H9 (cell line): ENCODE measurements at regions not wholly inside any gene's neighbourhood (a gene's known extent, or its start where the extent isn't known, plus 50 kb on each side); places are given as distances from the start of the nearest gene placed in this dataset.

ENCODE experiments used
- DNase-seq: peaks from one replicate; pipeline ENCODE4 v3.0.0-alpha.2; 2017
- H2AFZ ChIP-seq: one replicate; pipeline ENCODE4 v1.6.1; 2013; ENCODE audit warnings: mild to moderate bottlenecking, low read length, control low read depth, moderate library complexity
- H2AK5ac ChIP-seq: 2 replicates; pipeline ENCODE4 v1.6.1; 2013; ENCODE audit warnings: low read length, control low read depth, mixed read lengths; ENCODE audit not compliant: insufficient read length
- H2BK120ac ChIP-seq: one replicate; pipeline ENCODE4 v1.6.1; 2013; ENCODE audit warnings: low read depth, mild to moderate bottlenecking, low read length, control low read depth, inconsistent platforms; ENCODE audit not compliant: poor library complexity, severe bottlenecking
- H2BK12ac ChIP-seq: 2 replicates; pipeline ENCODE4 v1.6.1; 2013; ENCODE audit warnings: low read length, control low read depth, mixed read lengths, low read depth; ENCODE audit not compliant: insufficient read length
- H2BK15ac ChIP-seq: 2 replicates; pipeline ENCODE4 v1.6.1; 2013; ENCODE audit warnings: low read depth, low read length, control low read depth
- H2BK20ac ChIP-seq: one replicate; pipeline ENCODE4 v1.6.1; 2013; ENCODE audit warnings: low read depth, mild to moderate bottlenecking, low read length, control low read depth, inconsistent platforms; ENCODE audit not compliant: poor library complexity, severe bottlenecking
- H2BK5ac ChIP-seq: 2 replicates; pipeline ENCODE4 v1.6.1; 2013; ENCODE audit warnings: low read length, control low read depth, mixed read lengths; ENCODE audit not compliant: insufficient read length
- H3K14ac ChIP-seq: 2 replicates; pipeline ENCODE4 v1.6.1; 2013; ENCODE audit warnings: low read length, control low read depth; ENCODE audit not compliant: insufficient read depth
- H3K18ac ChIP-seq: 2 replicates; pipeline ENCODE4 v1.6.1; 2013; ENCODE audit warnings: low read depth, mild to moderate bottlenecking, mixed read lengths, low read length, control low read depth; ENCODE audit not compliant: insufficient read length
- H3K23ac ChIP-seq: 2 replicates; pipeline ENCODE4 v1.6.1; 2013; ENCODE audit warnings: low read length, control low read depth, mixed read lengths, low read depth; ENCODE audit not compliant: insufficient read length
- H3K23me2 ChIP-seq: 2 replicates; pipeline ENCODE4 v1.6.1; 2013; ENCODE audit warnings: low read depth, mild to moderate bottlenecking, mixed read lengths, low read length, control low read depth; ENCODE audit not compliant: insufficient read length, poor library complexity, severe bottlenecking
- H3K27ac ChIP-seq: 2 replicates; pipeline ENCODE4 v1.5.1; 2013; ENCODE audit warnings: low read length, control low read depth, mixed read lengths, low read depth; ENCODE audit not compliant: insufficient read length
- H3K27me3 ChIP-seq: 2 replicates; pipeline ENCODE4 v1.6.1; 2013; ENCODE audit warnings: low read length, control low read depth, inconsistent platforms; ENCODE audit not compliant: insufficient read depth
- H3K4ac ChIP-seq: 2 replicates; pipeline ENCODE4 v1.6.1; 2013; ENCODE audit warnings: low read depth, mild to moderate bottlenecking, control low read depth, inconsistent platforms, low read length, moderate library complexity
- H3K4me1 ChIP-seq: 2 replicates; pipeline ENCODE4 v1.6.1; 2013; ENCODE audit warnings: low read length, control low read depth, inconsistent platforms; ENCODE audit not compliant: insufficient read depth
- H3K4me2 ChIP-seq: 2 replicates; pipeline ENCODE4 v1.6.1; 2013; ENCODE audit warnings: low read length, control low read depth, mixed read lengths; ENCODE audit not compliant: insufficient read length, insufficient read depth
- H3K56ac ChIP-seq: 2 replicates; pipeline ENCODE4 v1.6.1; 2013; ENCODE audit warnings: low read depth, mild to moderate bottlenecking, mixed read lengths, low read length, control low read depth; ENCODE audit not compliant: insufficient read length
- H3K79me1 ChIP-seq: 2 replicates; pipeline ENCODE4 v1.6.1; 2013; ENCODE audit warnings: low read depth, mild to moderate bottlenecking, moderate library complexity, low read length, control low read depth, inconsistent platforms; ENCODE audit not compliant: insufficient read depth, poor library complexity, severe bottlenecking
- H3K79me2 ChIP-seq: 2 replicates; pipeline ENCODE4 v1.6.1; 2013; ENCODE audit warnings: low read length, control low read depth, inconsistent platforms; ENCODE audit not compliant: insufficient read depth
- H3K9ac ChIP-seq: 2 replicates; pipeline ENCODE4 v1.6.1; 2013; ENCODE audit warnings: low read length, control low read depth, mixed read lengths; ENCODE audit not compliant: insufficient read length; ENCODE audit errors: extremely low read depth
- H3K9me3 ChIP-seq: one replicate; pipeline ENCODE4 v1.6.1; 2013; ENCODE audit warnings: low read depth, low read length, inconsistent platforms; ENCODE audit not compliant: control insufficient read depth
- H3T11ph ChIP-seq: one replicate; pipeline ENCODE4 v1.6.1; 2013; ENCODE audit warnings: mild to moderate bottlenecking, low read length, control low read depth, inconsistent platforms
- H4K20me1 ChIP-seq: one replicate; pipeline ENCODE4 v1.6.1; 2013; ENCODE audit not compliant: control insufficient read depth, insufficient read length, insufficient read depth
- H4K5ac ChIP-seq: 2 replicates; pipeline ENCODE4 v1.6.1; 2013; ENCODE audit warnings: low read depth, mild to moderate bottlenecking, mixed read lengths, low read length, control low read depth; ENCODE audit not compliant: insufficient read length
- H4K8ac ChIP-seq: replicated peaks from 2 replicates; pipeline ENCODE4 v1.6.1; 2013; ENCODE audit warnings: low read length, control low read depth, mixed read lengths, low read depth; ENCODE audit not compliant: insufficient read length
- H4K91ac ChIP-seq: 2 replicates; pipeline ENCODE4 v1.6.1; 2013; ENCODE audit warnings: low read depth, mild to moderate bottlenecking, moderate library complexity, mixed read lengths, low read length, control low read depth; ENCODE audit not compliant: insufficient read length
- H3K27ac Mint-ChIP-seq, 3 experiments: 2 replicates in 2 of 3; 3 replicates in 1 of 3; pipeline ENCODE4 v1.8.0; 2020 to 2021; ENCODE audit warnings: mixed read lengths in 3 of 3, mild to moderate bottlenecking in 1 of 3, moderate library complexity in 1 of 3
- H3K27me3 Mint-ChIP-seq: 2 replicates; pipeline ENCODE4 v1.8.0; 2021; ENCODE audit warnings: low read depth, mild to moderate bottlenecking, moderate library complexity, mixed read lengths
- H3K36me3 Mint-ChIP-seq, 3 experiments: 2 replicates in 2 of 3; 3 replicates in 1 of 3; pipeline ENCODE4 v1.8.0; 2020 to 2021; ENCODE audit warnings: low read depth in 3 of 3, mixed read lengths in 3 of 3; ENCODE audit not compliant: insufficient read depth in 1 of 3
- H3K4me1 Mint-ChIP-seq, 2 experiments: 2 replicates each; pipeline ENCODE4 v1.8.0; 2020; ENCODE audit warnings: mixed read lengths in 2 of 2
- H3K4me3 Mint-ChIP-seq, 2 experiments: 2 replicates in 1 of 2; 3 replicates in 1 of 2; pipeline ENCODE4 v1.8.0; 2020 to 2021; ENCODE audit warnings: mild to moderate bottlenecking in 2 of 2, mixed read lengths in 2 of 2, moderate library complexity in 1 of 2
- H3K9me3 Mint-ChIP-seq, 2 experiments: 2 replicates in 1 of 2; 3 replicates in 1 of 2; pipeline ENCODE4 v1.8.0; 2020; ENCODE audit warnings: mild to moderate bottlenecking in 2 of 2, mixed read lengths in 2 of 2, moderate library complexity in 1 of 2
- WGBS: extraction: QIAGEN DNeasy Blood & Tissue Kit; methylation state at CpG from one replicate; pipeline ENCODE4 v1.1.7; 2013; ENCODE audit warnings: missing lambda C conversion rate, low lambda C conversion rate, mixed read lengths; ENCODE audit not compliant: insufficient read length; ENCODE audit errors: extremely low coverage; 5-methylcytosine and 5-hydroxymethylcytosine counted together
- TF ChIP-seq, protein P1 (sequence below): fragments of 200-600 bp; sonication (generic); conservative IDR thresholded peaks from 3 replicates; pipeline ENCODE4 v1.8.0; 2021; ENCODE audit warnings: antibody characterized with exemption, mild to moderate bottlenecking

- Mint-ChIP-seq H3K27me3 (peaks cover under 1% of the 10 kb centered on the region), H3K36me3 (peaks cover 0 to 1% (median 0%) of the 10 kb centered on the region in 3 experiments; a peak in 1 of 7 replicates), H3K4me3 (no peak overlapping the region), H3K27ac (no peak overlapping the region), H3K9me3 (peaks cover 1 to 3% of the 10 kb centered on the region in 2 experiments; a peak in 4 of 5 replicates), H3K4me1 (peaks cover 15% of the 10 kb centered on the region in 2 experiments)
- Histone ChIP-seq H3T11ph (no peak overlapping the region), H3K9me3 (no peaks in the 10 kb centered on the region), H3K14ac (no peak overlapping the region; the same call in 1 of the 2 replicates), H2AFZ (no peak overlapping the region), H3K27ac (no peak overlapping the region), H3K79me2 (no peaks in the 10 kb centered on the region), H3K79me1 (no peaks in the 10 kb centered on the region), H3K27me3 (no peaks in the 10 kb centered on the region), H3K4ac (no peak overlapping the region), H3K4me2 (no peak overlapping the region), H3K4me1 (no peaks in the 10 kb centered on the region; the same call in 1 of the 2 replicates), H2BK20ac (no peak overlapping the region), H2BK120ac (no peak overlapping the region), H4K91ac (no peak overlapping the region), H4K8ac (no peak overlapping the region), H4K5ac (no peak overlapping the region), H3K18ac (no peak overlapping the region), H3K23ac (no peak overlapping the region), H4K20me1 (no peaks in the 10 kb centered on the region), H2BK5ac (no peak overlapping the region), H2AK5ac (no peak overlapping the region), H2BK15ac (no peak overlapping the region), H3K23me2 (no peaks in the 10 kb centered on the region), H2BK12ac (no peak overlapping the region), H3K56ac (no peak overlapping the region), H3K9ac (no peak overlapping the region)
- WGBS, result no CpG with 5 or more reads among the region's 22 CpGs
- DNase-seq, result no peak
- TF ChIP-seq, protein P1, sequence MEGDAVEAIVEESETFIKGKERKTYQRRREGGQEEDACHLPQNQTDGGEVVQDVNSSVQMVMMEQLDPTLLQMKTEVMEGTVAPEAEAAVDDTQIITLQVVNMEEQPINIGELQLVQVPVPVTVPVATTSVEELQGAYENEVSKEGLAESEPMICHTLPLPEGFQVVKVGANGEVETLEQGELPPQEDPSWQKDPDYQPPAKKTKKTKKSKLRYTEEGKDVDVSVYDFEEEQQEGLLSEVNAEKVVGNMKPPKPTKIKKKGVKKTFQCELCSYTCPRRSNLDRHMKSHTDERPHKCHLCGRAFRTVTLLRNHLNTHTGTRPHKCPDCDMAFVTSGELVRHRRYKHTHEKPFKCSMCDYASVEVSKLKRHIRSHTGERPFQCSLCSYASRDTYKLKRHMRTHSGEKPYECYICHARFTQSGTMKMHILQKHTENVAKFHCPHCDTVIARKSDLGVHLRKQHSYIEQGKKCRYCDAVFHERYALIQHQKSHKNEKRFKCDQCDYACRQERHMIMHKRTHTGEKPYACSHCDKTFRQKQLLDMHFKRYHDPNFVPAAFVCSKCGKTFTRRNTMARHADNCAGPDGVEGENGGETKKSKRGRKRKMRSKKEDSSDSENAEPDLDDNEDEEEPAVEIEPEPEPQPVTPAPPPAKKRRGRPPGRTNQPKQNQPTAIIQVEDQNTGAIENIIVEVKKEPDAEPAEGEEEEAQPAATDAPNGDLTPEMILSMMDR, result no peak
These were observed 434.9 kb upstream of the MYT1L start for GRCh38 chr2:2765839-2766495.
